Brain microvascular endothelial cell (primary cell): ENCODE measurements at regions not wholly inside any gene's neighbourhood (a gene's known extent, or its start where the extent isn't known, plus 50 kb on each side); places are given as distances from the start of the nearest gene placed in this dataset.

ENCODE experiments used
- DNase-seq: peaks from one replicate; pipeline ENCODE4 v3.0.0-alpha.2; 2020
- H3K27ac ChIP-seq: fragments of 250-450 bp; sonication (Bioruptor Pico); 2 replicates; pipeline ENCODE4 v1.5.1; 2020; ENCODE audit warnings: mild to moderate bottlenecking, moderate library complexity
- H3K27me3 ChIP-seq: fragments of 250-450 bp; sonication (Bioruptor Pico); replicated peaks from 2 replicates; pipeline ENCODE4 v1.5.1; 2020; ENCODE audit warnings: mild to moderate bottlenecking
- H3K36me3 ChIP-seq: fragments of 250-450 bp; sonication (Bioruptor Pico); replicated peaks from 2 replicates; pipeline ENCODE4 v1.5.1; 2020; ENCODE audit warnings: mild to moderate bottlenecking
- H3K4me3 ChIP-seq: 2 replicates; pipeline ENCODE4 v1.5.1; 2011; ENCODE audit warnings: low read depth, mild to moderate bottlenecking, control low read depth, low read length, moderate library complexity
- in situ Hi-C: cut with HindIII; loops from 2 replicates; pipeline ENCODE4 v1.10.0; 2017; ENCODE audit warnings: low sequenced_read_pairs, low pct_ligation_motif_present
- TF ChIP-seq, protein P1 (sequence below): IDR thresholded peaks from 2 replicates; pipeline ENCODE4 v1.5.1; 2011; ENCODE audit warnings: low read depth, mild to moderate bottlenecking, moderate library complexity, low read length, control low read depth, inconsistent platforms; ENCODE audit errors: missing control alignments

DNA sequence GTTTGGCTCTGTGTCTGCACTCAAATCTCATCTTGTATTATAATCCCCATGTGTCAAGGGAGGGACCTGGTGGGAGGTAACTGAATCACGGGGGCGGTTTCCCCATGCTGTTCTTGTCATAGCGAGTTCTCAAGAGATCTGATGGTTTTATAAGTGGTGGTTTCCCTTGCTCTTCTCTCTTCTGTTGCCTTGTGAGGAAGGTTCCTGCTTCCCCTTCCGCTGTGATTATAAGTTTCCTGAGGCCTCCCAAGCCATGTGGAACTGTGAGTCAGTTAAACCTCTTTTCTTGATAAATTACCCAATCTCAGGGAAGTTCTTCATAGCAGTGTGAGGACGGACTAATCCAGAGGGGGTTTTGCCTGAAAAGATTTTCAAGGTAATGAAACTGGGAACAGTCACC is 245.4 kb downstream of the GALR1 start:
- Histone ChIP-seq H3K4me3 (no peak overlapping the region), H3K27me3 (no peaks in the 10 kb centered on the region), H3K36me3 (no peaks in the 10 kb centered on the region), H3K27ac (no peak overlapping the region)
- DNase-seq, result no peak
- TF ChIP-seq, protein P1, sequence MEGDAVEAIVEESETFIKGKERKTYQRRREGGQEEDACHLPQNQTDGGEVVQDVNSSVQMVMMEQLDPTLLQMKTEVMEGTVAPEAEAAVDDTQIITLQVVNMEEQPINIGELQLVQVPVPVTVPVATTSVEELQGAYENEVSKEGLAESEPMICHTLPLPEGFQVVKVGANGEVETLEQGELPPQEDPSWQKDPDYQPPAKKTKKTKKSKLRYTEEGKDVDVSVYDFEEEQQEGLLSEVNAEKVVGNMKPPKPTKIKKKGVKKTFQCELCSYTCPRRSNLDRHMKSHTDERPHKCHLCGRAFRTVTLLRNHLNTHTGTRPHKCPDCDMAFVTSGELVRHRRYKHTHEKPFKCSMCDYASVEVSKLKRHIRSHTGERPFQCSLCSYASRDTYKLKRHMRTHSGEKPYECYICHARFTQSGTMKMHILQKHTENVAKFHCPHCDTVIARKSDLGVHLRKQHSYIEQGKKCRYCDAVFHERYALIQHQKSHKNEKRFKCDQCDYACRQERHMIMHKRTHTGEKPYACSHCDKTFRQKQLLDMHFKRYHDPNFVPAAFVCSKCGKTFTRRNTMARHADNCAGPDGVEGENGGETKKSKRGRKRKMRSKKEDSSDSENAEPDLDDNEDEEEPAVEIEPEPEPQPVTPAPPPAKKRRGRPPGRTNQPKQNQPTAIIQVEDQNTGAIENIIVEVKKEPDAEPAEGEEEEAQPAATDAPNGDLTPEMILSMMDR, result no peak
- in situ Hi-C loops, result no loop called here

DNA sequence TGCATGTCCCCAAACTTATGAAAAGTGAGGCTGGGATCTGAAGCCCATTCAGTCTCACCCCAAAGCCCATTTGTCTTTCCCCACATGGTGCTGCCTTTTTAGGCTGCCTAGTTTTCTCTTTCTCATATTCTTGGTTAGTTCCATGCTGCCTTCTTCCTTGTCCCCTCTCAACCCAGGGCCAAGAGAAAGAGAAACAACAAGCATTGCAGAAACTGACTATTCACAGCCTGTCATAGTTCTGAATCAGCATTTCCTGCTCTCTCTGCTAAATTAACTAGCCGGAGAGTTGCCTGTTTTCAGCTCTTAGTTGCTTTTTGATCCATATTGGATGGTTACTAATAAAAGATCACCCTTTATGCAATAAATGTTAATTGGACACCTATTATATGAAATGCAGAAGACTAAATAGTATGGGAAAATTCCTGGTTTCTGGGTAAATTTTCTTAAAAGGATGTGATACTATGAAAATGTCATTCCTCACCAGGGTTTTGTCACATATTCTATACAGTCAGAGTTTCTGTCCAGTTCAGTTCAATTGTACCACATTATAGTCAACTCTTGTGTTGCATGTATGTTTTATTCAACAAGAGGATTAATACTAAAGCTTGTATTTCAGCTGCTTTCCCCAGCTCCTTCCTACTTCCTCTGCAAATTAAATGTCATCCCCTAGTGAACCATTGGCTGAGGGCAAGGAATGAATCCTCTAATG is 246.5 kb downstream of the GALR1 start:
- no peak for DNase-seq
- Histone ChIP-seq H3K27me3 (no peaks in the 10 kb centered on the region), H3K36me3 (no peaks in the 10 kb centered on the region), H3K27ac (no peak overlapping the region), H3K4me3 (no peak overlapping the region)
- TF ChIP-seq, protein P1, result no peak
- in situ Hi-C loops, result no loop called here

DNA sequence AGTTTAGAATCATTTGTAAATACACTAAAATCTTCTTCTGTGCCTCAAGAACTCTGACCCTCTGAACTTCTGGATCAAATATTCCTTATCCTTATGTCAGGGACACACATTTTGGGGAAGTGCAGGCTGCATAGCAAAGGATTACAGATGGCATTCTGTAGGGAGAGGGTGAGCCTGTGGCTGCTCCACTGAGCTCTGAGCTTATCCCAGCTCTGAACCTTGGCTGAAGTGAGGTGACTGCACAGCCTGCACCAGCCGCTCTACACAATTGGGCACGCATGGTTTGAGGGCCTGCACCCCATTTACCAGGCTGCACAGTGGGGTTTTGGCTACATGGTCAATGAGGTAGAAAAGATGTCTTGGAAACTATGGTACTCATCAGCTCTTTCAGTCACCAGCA is 251.6 kb downstream of the GALR1 start:
- no peak overlapping the region for H3K27ac ChIP-seq
- H3K36me3 ChIP-seq, result no peaks in the 10 kb centered on the region
- H3K27me3 ChIP-seq, result no peaks in the 10 kb centered on the region
- no peak for DNase-seq
- TF ChIP-seq, protein P1, result no peak
- in situ Hi-C loops, result no loop called here
- H3K4me3 ChIP-seq, result no peak overlapping the region

DNA sequence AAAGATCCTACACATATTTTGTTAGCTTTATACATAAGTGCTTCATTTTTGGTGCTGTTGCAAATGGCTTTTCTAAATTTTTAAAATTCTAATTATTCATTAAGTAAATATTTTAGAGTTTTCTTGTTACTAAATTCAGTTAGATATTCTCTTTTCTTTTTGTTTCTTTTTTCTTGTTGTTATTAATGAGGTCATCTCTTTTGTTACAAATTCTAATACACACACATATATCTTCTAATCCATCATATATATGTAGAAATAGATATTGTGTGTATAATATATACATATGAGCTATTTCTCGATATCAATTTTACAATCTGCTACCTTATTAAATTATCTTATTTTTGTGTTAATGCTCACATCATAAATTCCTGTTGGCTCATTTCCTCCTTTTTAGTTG is 255.9 kb downstream of the GALR1 start:
- no peaks in the 10 kb centered on the region for H3K27me3 ChIP-seq

DNA sequence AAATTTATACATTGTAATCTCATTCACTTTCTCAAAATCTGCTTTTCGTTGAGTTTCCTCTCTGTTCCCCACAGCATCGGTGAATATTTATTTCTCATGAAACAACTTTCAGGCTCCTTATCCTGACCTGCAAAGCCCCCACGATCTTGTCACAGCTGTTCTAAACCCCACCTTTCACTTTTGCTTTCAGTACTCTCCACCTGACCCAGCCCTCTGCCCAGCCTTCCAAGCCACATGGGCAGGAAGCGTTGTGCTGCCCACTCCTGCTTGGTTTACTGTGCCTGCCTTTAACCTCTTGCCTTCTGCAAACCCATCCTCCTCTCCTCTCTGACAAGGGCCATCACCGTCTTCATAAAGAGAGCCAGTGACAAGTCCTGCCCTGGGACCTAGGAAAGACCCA is 262.5 kb downstream of the GALR1 start:
- TF ChIP-seq, protein P1, result no peak
- Histone ChIP-seq H3K4me3 (no peak overlapping the region), H3K27me3 (no peaks in the 10 kb centered on the region), H3K27ac (no peak overlapping the region), H3K36me3 (no peaks in the 10 kb centered on the region)
- in situ Hi-C loops, result no loop called here
- DNase-seq, result no peak

More for the DNA sequence above, 255.9 kb downstream of the GALR1 start:
- no peak for DNase-seq
- TF ChIP-seq, protein P1, result no peak
- Histone ChIP-seq H3K4me3 (no peak overlapping the region), H3K27ac (no peak overlapping the region), H3K36me3 (no peaks in the 10 kb centered on the region)
- in situ Hi-C loops, result no loop called here

DNA sequence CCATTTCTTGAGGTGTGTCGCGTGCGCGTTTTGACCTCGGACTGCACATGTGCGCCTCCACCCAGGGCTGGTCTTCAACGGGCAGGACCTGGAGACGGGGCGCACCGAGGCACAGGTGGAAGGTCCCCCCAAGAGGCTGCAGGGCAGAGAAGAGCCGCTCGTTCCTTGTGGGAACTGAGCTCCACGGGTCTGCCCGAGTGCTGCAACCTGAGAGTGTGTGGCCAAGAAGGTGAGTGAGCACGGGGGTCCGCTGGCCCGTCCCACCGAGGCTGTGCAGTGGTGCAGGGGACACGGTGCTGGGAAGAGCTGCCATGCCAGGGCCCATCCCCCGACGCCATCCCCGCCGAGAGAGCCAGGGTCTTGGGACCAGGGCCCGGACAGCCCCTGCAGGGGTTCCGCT is 268.3 kb downstream of the GALR1 start:
- in situ Hi-C loops, result no loop called here
- Histone ChIP-seq H3K27ac (no peak overlapping the region), H3K36me3 (no peaks in the 10 kb centered on the region), H3K27me3 (no peaks in the 10 kb centered on the region), H3K4me3 (no peak overlapping the region)
- DNase-seq, result no peak
- TF ChIP-seq, protein P1, result no peak
